ENCODE measurements at regions not wholly inside any gene's neighbourhood (a gene's known extent, or its start where the extent isn't known, plus 50 kb on each side); places are given as distances from the start of the nearest gene placed in this dataset.
A peak's percentile ranks its signal among the peaks of the same experiment; 100 is the strongest.

GRCh38 chr3:163438760-163439159, 1639.5 kb downstream of the SI start:
- no peak overlapping the region for H3K27ac ChIP-seq
- TF ChIP-seq, protein P1, sequence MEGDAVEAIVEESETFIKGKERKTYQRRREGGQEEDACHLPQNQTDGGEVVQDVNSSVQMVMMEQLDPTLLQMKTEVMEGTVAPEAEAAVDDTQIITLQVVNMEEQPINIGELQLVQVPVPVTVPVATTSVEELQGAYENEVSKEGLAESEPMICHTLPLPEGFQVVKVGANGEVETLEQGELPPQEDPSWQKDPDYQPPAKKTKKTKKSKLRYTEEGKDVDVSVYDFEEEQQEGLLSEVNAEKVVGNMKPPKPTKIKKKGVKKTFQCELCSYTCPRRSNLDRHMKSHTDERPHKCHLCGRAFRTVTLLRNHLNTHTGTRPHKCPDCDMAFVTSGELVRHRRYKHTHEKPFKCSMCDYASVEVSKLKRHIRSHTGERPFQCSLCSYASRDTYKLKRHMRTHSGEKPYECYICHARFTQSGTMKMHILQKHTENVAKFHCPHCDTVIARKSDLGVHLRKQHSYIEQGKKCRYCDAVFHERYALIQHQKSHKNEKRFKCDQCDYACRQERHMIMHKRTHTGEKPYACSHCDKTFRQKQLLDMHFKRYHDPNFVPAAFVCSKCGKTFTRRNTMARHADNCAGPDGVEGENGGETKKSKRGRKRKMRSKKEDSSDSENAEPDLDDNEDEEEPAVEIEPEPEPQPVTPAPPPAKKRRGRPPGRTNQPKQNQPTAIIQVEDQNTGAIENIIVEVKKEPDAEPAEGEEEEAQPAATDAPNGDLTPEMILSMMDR (conservative IDR thresholded peaks at IDR 0.05; ENCODE audit: low read depth) = no peak
- POLR2A ChIA-PET (ENCODE audit: low non-redundant PET) = no interaction called here
- CTCF ChIA-PET = interaction anchor here (0.6 kb wide), 1 partner anchor 89 kb away, joined by 3 read pairs; no protein-coding TSS in a partner anchor
- DNase-seq (ENCODE audit: low spot score) = no peak

DNA sequence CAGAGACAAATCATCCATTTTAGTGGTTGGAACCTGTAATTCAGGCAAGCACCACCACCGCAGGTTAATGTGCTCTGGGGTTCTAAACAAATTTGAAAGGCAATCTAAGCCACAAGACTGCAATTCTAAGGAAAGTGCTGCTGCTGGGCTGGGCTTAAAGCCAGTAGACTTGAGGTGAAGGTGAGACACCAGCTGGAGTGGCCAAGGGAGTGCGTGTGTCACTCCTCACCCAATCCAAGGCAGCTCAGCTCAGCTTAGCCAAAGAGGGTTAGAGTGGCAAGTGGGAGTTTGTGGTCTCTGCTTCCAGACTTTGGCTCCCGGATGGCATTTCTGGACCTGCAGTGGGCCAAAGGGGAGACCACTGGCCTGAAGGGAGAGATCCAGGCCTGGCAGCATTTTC, 1655.6 kb downstream of the SI start:
- TF ChIP-seq, protein P1 (conservative IDR thresholded peaks at IDR 0.05; ENCODE audit: low read depth) = no peak
- POLR2A ChIA-PET (ENCODE audit: low non-redundant PET) = no interaction called here
- DNase-seq (ENCODE audit: low spot score) = no peak
- CTCF ChIA-PET = no interaction called here
- H3K27ac ChIP-seq = no peak overlapping the region

- ChIA-PET POLR2A (ENCODE audit: low non-redundant PET) (no interaction called here), CTCF (no interaction called here)
- TF ChIP-seq, protein P1 (conservative IDR thresholded peaks at IDR 0.05; ENCODE audit: low read depth) = no peak
- H3K27ac ChIP-seq = no peak overlapping the region
- DNase-seq (ENCODE audit: low spot score) = no peak
Measured at GRCh38 chr3:163391407-163392181, 1686.7 kb downstream of the SI start.

- TF ChIP-seq, protein P1 (conservative IDR thresholded peaks at IDR 0.05; ENCODE audit: low read depth) = no peak
- no peak overlapping the region for H3K27ac ChIP-seq
- POLR2A ChIA-PET (ENCODE audit: low non-redundant PET) = no interaction called here
- no peak for DNase-seq (ENCODE audit: low spot score)
- CTCF ChIA-PET = no interaction called here
Measured at GRCh38 chr3:163384383-163384782, 1693.9 kb downstream of the SI start.

GRCh38 chr3:163382183-163382582, 1696.1 kb downstream of the SI start:
- no peak overlapping the region for H3K27ac ChIP-seq
- TF ChIP-seq, protein P1 (conservative IDR thresholded peaks at IDR 0.05; ENCODE audit: low read depth) = no peak
- ChIA-PET CTCF (interaction anchor here (0.6 kb wide), 1 partner anchor 903 kb away, joined by 3 read pairs; no protein-coding TSS in a partner anchor), POLR2A (ENCODE audit: low non-redundant PET) (no interaction called here)
- no peak for DNase-seq (ENCODE audit: low spot score)

DNA sequence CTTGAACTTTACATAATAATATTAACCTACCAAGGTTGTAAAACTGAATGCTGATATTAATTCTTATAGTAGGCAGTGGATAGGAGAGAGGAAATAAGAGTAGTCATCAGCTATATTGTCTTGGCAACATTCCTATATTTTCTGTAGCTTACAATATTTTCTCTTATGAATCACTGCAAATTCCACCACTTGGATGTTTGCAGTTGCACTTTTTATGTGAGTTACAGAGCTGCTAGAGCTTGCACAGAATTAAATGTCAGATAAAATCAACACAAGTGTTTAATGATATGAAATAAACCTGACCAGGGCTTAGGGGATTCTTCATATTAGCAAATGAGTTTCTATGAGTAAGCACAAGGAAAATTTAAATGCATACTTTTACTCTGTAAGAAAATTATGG, 1710.1 kb downstream of the SI start:
- POLR2A ChIA-PET (ENCODE audit: low non-redundant PET) = no interaction called here
- CTCF ChIA-PET = no interaction called here
- TF ChIP-seq, protein P1 (conservative IDR thresholded peaks at IDR 0.05; ENCODE audit: low read depth) = no peak
- H3K27ac ChIP-seq = no peak overlapping the region
- DNase-seq (ENCODE audit: low spot score) = peak; percentile 26
